IMR-90 (cell line): ENCODE measurements at regions not wholly inside any gene's neighbourhood (a gene's known extent, or its start where the extent isn't known, plus 50 kb on each side); places are given as distances from the start of the nearest gene placed in this dataset.

Source experiments
- ATAC-seq: fragments of 200-7000 bp; cut with Tn5 transposase; 2 replicates; pipeline ENCODE4 v1.9.1; 2020; ENCODE audit warnings: low read depth, mild to moderate bottlenecking, moderate library complexity
- BruUV-seq: library from RNA; stranded (reverse); fragments of 400-500 nt; replicated peaks from 2 replicates; lab custom pipeline; 2021; lab: Mats Ljungman, UMichigan
- CTCF ChIA-PET: fragments of 300-600 bp; formaldehyde crosslinking; extraction: SDS; loops from one replicate; lab custom pipeline; 2021; ENCODE audit warnings: antibody characterized with exemption; lab: Yijun Ruan, JAX
- POLR2A ChIA-PET: fragments of 300-600 bp; sonication (Branson Sonifier 250); formaldehyde crosslinking; loops from one replicate; lab custom pipeline; 2022; ENCODE audit warnings: antibody characterized with exemption; ENCODE audit not compliant: unreplicated experiment; lab: Charles Lee
- DNase-seq: peaks from one replicate; pipeline ENCODE4 v3.0.0; 2013
- H2AFZ ChIP-seq: replicated peaks from 2 replicates; pipeline ENCODE3; 2013; ENCODE audit warnings: low read length, mild to moderate bottlenecking; ENCODE audit not compliant: poor library complexity
- H2AK5ac ChIP-seq: 2 replicates; pipeline ENCODE4 v1.6.1; 2013; ENCODE audit warnings: low read depth, low read length, inconsistent platforms
- H2AK9ac ChIP-seq: replicated peaks from 2 replicates; pipeline ENCODE3; 2013; ENCODE audit warnings: mild to moderate bottlenecking, low read depth, low read length, moderate library complexity; ENCODE audit not compliant: poor library complexity
- H2BK120ac ChIP-seq: 2 replicates; pipeline ENCODE4 v1.6.1; 2013; ENCODE audit warnings: low read depth, low read length, inconsistent platforms
- H2BK15ac ChIP-seq: 3 replicates; pipeline ENCODE4 v1.6.1; 2013; ENCODE audit warnings: low read depth, low read length, inconsistent platforms
- H2BK20ac ChIP-seq: 2 replicates; pipeline ENCODE4 v1.6.1; 2013; ENCODE audit warnings: low read depth, mild to moderate bottlenecking, inconsistent platforms, low read length, moderate library complexity
- H2BK5ac ChIP-seq: 2 replicates; pipeline ENCODE4 v1.6.1; 2013; ENCODE audit warnings: mild to moderate bottlenecking, low read depth, low read length, inconsistent platforms; ENCODE audit not compliant: poor library complexity, severe bottlenecking
- H3K14ac ChIP-seq: replicated peaks from 2 replicates; pipeline ENCODE4 v1.6.1; 2013; ENCODE audit warnings: low read depth, low read length, inconsistent platforms
- H3K18ac ChIP-seq: 2 replicates; pipeline ENCODE4 v1.6.1; 2013; ENCODE audit warnings: low read depth, low read length, control low read depth
- H3K23ac ChIP-seq: 2 replicates; pipeline ENCODE4 v1.6.1; 2013; ENCODE audit warnings: low read depth, low read length, inconsistent platforms
- H3K27ac ChIP-seq: 2 replicates; pipeline ENCODE4 v1.5.1; 2013; ENCODE audit warnings: mild to moderate bottlenecking, control low read depth, low read length; ENCODE audit not compliant: insufficient read depth
- H3K27me3 ChIP-seq: 2 replicates; pipeline ENCODE4 v1.6.1; 2013; ENCODE audit warnings: low read length; ENCODE audit not compliant: control insufficient read depth, insufficient read depth
- H3K36me3 ChIP-seq: 2 replicates; pipeline ENCODE4 v1.6.1; 2013; ENCODE audit warnings: low read length, mixed read lengths; ENCODE audit not compliant: control insufficient read depth, insufficient read depth
- H3K4ac ChIP-seq: 2 replicates; pipeline ENCODE4 v1.6.1; 2013; ENCODE audit warnings: low read depth, low read length, inconsistent platforms
- H3K4me1 ChIP-seq: 2 replicates; pipeline ENCODE4 v1.6.1; 2013; ENCODE audit warnings: low read length, mixed read lengths; ENCODE audit not compliant: control insufficient read depth, insufficient read depth
- H3K4me2 ChIP-seq: 2 replicates; pipeline ENCODE4 v1.6.1; 2013; ENCODE audit warnings: low read depth, mild to moderate bottlenecking, control low read depth, low read length, moderate library complexity
- H3K4me3 ChIP-seq: 2 replicates; pipeline ENCODE4 v1.5.1; 2013; ENCODE audit warnings: low read depth, mild to moderate bottlenecking, control low read depth, low read length, moderate library complexity; ENCODE audit not compliant: insufficient read depth
- H3K56ac ChIP-seq: 2 replicates; pipeline ENCODE4 v1.6.1; 2013; ENCODE audit warnings: low read length, inconsistent platforms; ENCODE audit not compliant: insufficient read depth; ENCODE audit errors: extremely low read depth
- H3K79me1 ChIP-seq, 2 experiments: 2 replicates each; pipeline ENCODE4 v1.6.1; 2013; ENCODE audit warnings: low read length in 2 of 2, inconsistent platforms in 1 of 2, low read depth in 1 of 2
- H3K9ac ChIP-seq: 2 replicates; pipeline ENCODE4 v1.6.1; 2013; ENCODE audit warnings: low read depth, low read length, control low read depth
- H3K9me1 ChIP-seq: 2 replicates; pipeline ENCODE4 v1.6.1; 2013; ENCODE audit warnings: low read length, inconsistent platforms; ENCODE audit not compliant: insufficient read depth
- H3K9me3 ChIP-seq: 2 replicates; pipeline ENCODE4 v1.6.1; 2013; ENCODE audit warnings: low read length; ENCODE audit not compliant: control insufficient read depth, insufficient read depth
- H4K20me1 ChIP-seq: 2 replicates; pipeline ENCODE4 v1.6.1; 2013; ENCODE audit warnings: low read length, inconsistent platforms; ENCODE audit not compliant: insufficient read depth
- H4K5ac ChIP-seq: 2 replicates; pipeline ENCODE4 v1.6.1; 2013; ENCODE audit warnings: mild to moderate bottlenecking, low read depth, low read length, control low read depth
- H4K8ac ChIP-seq, 2 experiments: 2 replicates each; pipeline ENCODE4 v1.6.1; 2013; ENCODE audit warnings: low read depth in 2 of 2, low read length in 2 of 2, control low read depth in 1 of 2, inconsistent platforms in 1 of 2
- H4K91ac ChIP-seq: 2 replicates; pipeline ENCODE4 v1.6.1; 2013; ENCODE audit warnings: low read depth, low read length, inconsistent platforms; ENCODE audit not compliant: insufficient read depth
- BHLHE40 ChIP-seq: fragments of 150-350 bp; IDR thresholded peaks from 2 replicates; pipeline ENCODE4 v1.6.1; 2016; ENCODE audit warnings: mild to moderate bottlenecking, low read depth, low read length
- CEBPB ChIP-seq: IDR thresholded peaks from 2 replicates; pipeline ENCODE4 v1.6.1; 2012; ENCODE audit warnings: low read depth, low read length, improper control_type of control experiment
- CHD1 ChIP-seq: IDR thresholded peaks from 2 replicates; pipeline ENCODE4 v1.6.1; 2012; ENCODE audit warnings: low read depth, low read length, improper control_type of control experiment
- CTCF ChIP-seq: conservative IDR thresholded peaks from 2 replicates; pipeline ENCODE4 v1.5.1; 2012; ENCODE audit warnings: mild to moderate bottlenecking, low read depth, low read length, improper control_type of control experiment
- ELK1 ChIP-seq: fragments of 150-350 bp; IDR thresholded peaks from 2 replicates; pipeline ENCODE4 v1.6.1; 2016; ENCODE audit warnings: low read depth, mild to moderate bottlenecking, low read length, moderate library complexity, borderline replicate concordance
- FOS ChIP-seq: fragments of 150-350 bp; IDR thresholded peaks from 2 replicates; pipeline ENCODE4 v1.6.1; 2016; ENCODE audit warnings: low read depth, low read length
- MAFK ChIP-seq: IDR thresholded peaks from 2 replicates; pipeline ENCODE4 v1.6.1; 2012; ENCODE audit warnings: low read depth, low read length, improper control_type of control experiment
- MAZ ChIP-seq: IDR thresholded peaks from 2 replicates; pipeline ENCODE4 v1.6.1; 2012; ENCODE audit warnings: low read depth, mild to moderate bottlenecking, low read length, improper control_type of control experiment, moderate library complexity, borderline replicate concordance
- MXI1 ChIP-seq: IDR thresholded peaks from 2 replicates; pipeline ENCODE4 v1.6.1; 2012; ENCODE audit warnings: low read depth, mild to moderate bottlenecking, low read length, moderate library complexity, borderline replicate concordance
- NFE2L2 ChIP-seq: fragments of 150-350 bp; IDR thresholded peaks from 2 replicates; pipeline ENCODE4 v1.6.1; 2016; ENCODE audit warnings: low read depth, mild to moderate bottlenecking, low read length
- POLR2A ChIP-seq: IDR thresholded peaks from 2 replicates; pipeline ENCODE4 v1.6.1; 2012; ENCODE audit warnings: mild to moderate bottlenecking, low read depth, low read length
- RAD21 ChIP-seq: IDR thresholded peaks from 2 replicates; pipeline ENCODE4 v1.6.1; 2012; ENCODE audit warnings: low read length, improper control_type of control experiment
- RCOR1 ChIP-seq: IDR thresholded peaks from 2 replicates; pipeline ENCODE4 v1.6.1; 2012; ENCODE audit warnings: mild to moderate bottlenecking, low read length, improper control_type of control experiment; ENCODE audit not compliant: insufficient replicate concordance
- RFX5 ChIP-seq: IDR thresholded peaks from 2 replicates; pipeline ENCODE4 v1.8.0; 2012; ENCODE audit warnings: low read depth, mild to moderate bottlenecking, low read length, moderate library complexity
- SMC3 ChIP-seq: fragments of 150-350 bp; IDR thresholded peaks from 2 replicates; pipeline ENCODE4 v1.6.1; 2016; ENCODE audit warnings: low read depth, mild to moderate bottlenecking, antibody characterized with exemption, low read length, moderate library complexity
- USF2 ChIP-seq: fragments of 150-350 bp; IDR thresholded peaks from 2 replicates; pipeline ENCODE4 v1.6.1; 2017; ENCODE audit warnings: mild to moderate bottlenecking, antibody characterized with exemption, low read length, low read depth
- WGBS, 2 experiments: methylation state at CpG; one replicate each; pipeline versions ENCODE4 v1.1.5 to v1.1.7; 2013; ENCODE audit warnings: missing lambda C conversion rate in 2 of 2; ENCODE audit not compliant: insufficient read length in 1 of 2; ENCODE audit errors: extremely low coverage in 2 of 2; 5-methylcytosine and 5-hydroxymethylcytosine counted together
- dilution Hi-C: fragments of 300-500 bp; cut with HindIII; formaldehyde crosslinking; loops from one replicate; pipeline ENCODE4 v1.14.3; 2018; ENCODE audit warnings: low sequenced_read_pairs; ENCODE audit not compliant: unreplicated experiment
- in situ Hi-C: fragments of 300-500 bp; cut with MboI; formaldehyde crosslinking; loops from 3 replicates; pipeline ENCODE4 v1.14.3; 2019; ENCODE audit warnings: low sequenced_read_pairs, inconsistent platforms, mixed read lengths
- intact Hi-C: fragments of 100-400 bp; cut with micrococcal nuclease; formaldehyde crosslinking; loops from 2 replicates; pipeline ENCODE4 v1.10.0; 2022

- Histone ChIP-seq H3K9me1 (no peaks in the 10 kb centered on the region), H4K91ac (no peak overlapping the region), H2BK15ac (no peak overlapping the region), H3K14ac (no peak overlapping the region), H3K18ac (no peak overlapping the region), H2AFZ (no peak overlapping the region), H4K5ac (no peak overlapping the region), H3K23ac (no peak overlapping the region), H3K27ac (no peak overlapping the region), H2BK5ac (no peak overlapping the region), H3K56ac (no peak overlapping the region), H3K36me3 (no peaks in the 10 kb centered on the region), H2BK20ac (no peak overlapping the region), H3K4ac (no peak overlapping the region), H2AK5ac (no peak overlapping the region), H3K4me3 (no peak overlapping the region), H4K8ac (no peak overlapping the region), H3K9ac (no peak overlapping the region), H3K4me2 (no peak overlapping the region), H3K9me3 (no peaks in the 10 kb centered on the region), H3K27me3 (no peaks in the 10 kb centered on the region), H2BK120ac (no peak overlapping the region), H2AK9ac (no peak overlapping the region), H3K4me1 (no peaks in the 10 kb centered on the region), H4K20me1 (no peaks in the 10 kb centered on the region), H3K79me1 (no peaks in the 10 kb centered on the region)
- intact Hi-C loops (no loop called here), dilution Hi-C loops (no loop called here), in situ Hi-C loops (no loop called here)
- CTCF ChIA-PET = no interaction called here
- TF ChIP-seq USF2 = no peak
- no peak for TF ChIP-seq RCOR1
- no peak for TF ChIP-seq CHD1
- TF ChIP-seq ELK1 = no peak
- no peak for TF ChIP-seq MAFK
- no peak for TF ChIP-seq FOS
- no peak for TF ChIP-seq RFX5
- no peak for TF ChIP-seq BHLHE40
- TF ChIP-seq NFE2L2 = no peak
- no peak for TF ChIP-seq MXI1
- TF ChIP-seq CEBPB = no peak
- no peak for TF ChIP-seq CTCF
- no peak for TF ChIP-seq SMC3
- TF ChIP-seq POLR2A = no peak
- TF ChIP-seq RAD21 = no peak
- no peak for TF ChIP-seq MAZ
- ATAC-seq (no peak), DNase-seq (no peak)
- WGBS, 2 experiments = no CpG with 5 or more reads among the region's 1 CpG
- no TSS peak for BruUV-seq
- POLR2A ChIA-PET = no interaction called here
Observed at GRCh38 chr9:13491138-13491492, 211.6 kb upstream of the MPDZ start.
